ENCODE measurements at regions not wholly inside any gene's neighbourhood (a gene's known extent, or its start where the extent isn't known, plus 50 kb on each side); places are given as distances from the start of the nearest gene placed in this dataset.

DNA sequence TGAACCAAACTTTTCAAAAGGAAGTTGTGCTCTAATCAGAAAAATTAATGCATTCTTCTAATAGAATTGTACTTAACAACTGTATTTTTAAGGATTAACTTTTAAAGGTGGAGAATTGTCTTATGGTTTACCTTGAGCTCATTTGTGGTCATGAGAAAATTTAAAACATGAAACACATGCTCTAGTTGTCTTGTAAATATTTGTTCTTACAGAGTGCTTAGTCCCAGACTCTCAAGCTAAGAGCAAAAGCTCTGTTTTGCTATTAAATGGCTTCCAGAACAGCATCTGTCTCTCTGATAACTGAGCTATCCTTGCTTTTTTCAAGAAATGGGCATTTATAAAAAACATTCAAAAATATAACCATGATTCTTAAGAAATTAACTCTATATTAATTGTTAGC, 512.2 kb upstream of the SYNCRIP start:
- H3K4me1 ChIP-seq (ENCODE audit: control insufficient read depth in 2 of 3, insufficient read depth in 2 of 3, low read depth in 1 of 3, low read length in 3 of 3): no peaks in the 10 kb centered on the region
- no peak for FAIRE-seq
- no peaks in the 10 kb centered on the region for H3K27me3 ChIP-seq (ENCODE audit: control insufficient read depth, insufficient read depth, low read length)
- no peak overlapping the region for H3K4me3 ChIP-seq (ENCODE audit: low read length in 3 of 3)
- H3K9ac ChIP-seq (ENCODE audit: low read length in 3 of 3): no peak overlapping the region
- H3K9me3 ChIP-seq (ENCODE audit: control insufficient read depth in 2 of 3, insufficient read depth in 1 of 3, low read length in 3 of 3): no peaks in the 10 kb centered on the region
- no peaks in the 10 kb centered on the region for H3K36me3 ChIP-seq (ENCODE audit: control insufficient read depth in 2 of 3, insufficient read depth in 3 of 3, low read length in 3 of 3)
- TF ChIP-seq, protein P1, sequence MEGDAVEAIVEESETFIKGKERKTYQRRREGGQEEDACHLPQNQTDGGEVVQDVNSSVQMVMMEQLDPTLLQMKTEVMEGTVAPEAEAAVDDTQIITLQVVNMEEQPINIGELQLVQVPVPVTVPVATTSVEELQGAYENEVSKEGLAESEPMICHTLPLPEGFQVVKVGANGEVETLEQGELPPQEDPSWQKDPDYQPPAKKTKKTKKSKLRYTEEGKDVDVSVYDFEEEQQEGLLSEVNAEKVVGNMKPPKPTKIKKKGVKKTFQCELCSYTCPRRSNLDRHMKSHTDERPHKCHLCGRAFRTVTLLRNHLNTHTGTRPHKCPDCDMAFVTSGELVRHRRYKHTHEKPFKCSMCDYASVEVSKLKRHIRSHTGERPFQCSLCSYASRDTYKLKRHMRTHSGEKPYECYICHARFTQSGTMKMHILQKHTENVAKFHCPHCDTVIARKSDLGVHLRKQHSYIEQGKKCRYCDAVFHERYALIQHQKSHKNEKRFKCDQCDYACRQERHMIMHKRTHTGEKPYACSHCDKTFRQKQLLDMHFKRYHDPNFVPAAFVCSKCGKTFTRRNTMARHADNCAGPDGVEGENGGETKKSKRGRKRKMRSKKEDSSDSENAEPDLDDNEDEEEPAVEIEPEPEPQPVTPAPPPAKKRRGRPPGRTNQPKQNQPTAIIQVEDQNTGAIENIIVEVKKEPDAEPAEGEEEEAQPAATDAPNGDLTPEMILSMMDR (IDR thresholded peaks at IDR 0.05; ENCODE audit: borderline replicate concordance, extremely low read depth, insufficient read depth): no peak
- H3K27ac ChIP-seq (ENCODE audit: low read depth in 2 of 2, low read length in 2 of 2): no peak overlapping the region
- intact Hi-C loops (cut with DNase I): no loop called here
- no peak for DNase-seq

DNA sequence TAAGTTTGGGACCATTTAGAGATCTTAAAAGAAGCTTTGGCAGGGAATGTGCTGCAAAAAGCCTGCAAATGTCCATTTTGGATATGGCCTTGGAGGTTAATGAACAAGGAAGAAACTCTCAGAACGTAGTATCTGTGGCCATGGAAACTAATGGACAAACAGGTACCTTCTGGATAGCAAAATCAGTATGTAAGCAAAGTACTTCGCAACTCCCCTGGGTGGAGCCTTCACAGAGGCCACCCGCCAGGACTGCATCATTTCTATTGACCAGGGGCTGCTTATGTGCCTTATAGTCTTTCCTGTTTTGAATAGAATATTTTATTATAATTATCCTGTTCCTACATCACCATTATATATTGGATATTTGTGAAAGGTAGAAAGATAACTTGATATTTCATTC, 510.8 kb upstream of the SYNCRIP start:
- Histone ChIP-seq H3K9me3 (ENCODE audit: control insufficient read depth in 2 of 3, insufficient read depth in 1 of 3, low read length in 3 of 3) (no peaks in the 10 kb centered on the region), H3K27me3 (ENCODE audit: control insufficient read depth, insufficient read depth, low read length) (no peaks in the 10 kb centered on the region), H3K9ac (ENCODE audit: low read length in 3 of 3) (no peak overlapping the region), H3K36me3 (ENCODE audit: control insufficient read depth in 2 of 3, insufficient read depth in 3 of 3, low read length in 3 of 3) (no peaks in the 10 kb centered on the region), H3K4me3 (ENCODE audit: low read length in 3 of 3) (no peak overlapping the region), H3K4me1 (ENCODE audit: control insufficient read depth in 2 of 3, insufficient read depth in 2 of 3, low read depth in 1 of 3, low read length in 3 of 3) (no peaks in the 10 kb centered on the region), H3K27ac (ENCODE audit: low read depth in 2 of 2, low read length in 2 of 2) (no peak overlapping the region)
- intact Hi-C loops (cut with DNase I): no loop called here
- DNase-seq (peak in 1 of 5 donors; percentile 4), FAIRE-seq (no peak)
- TF ChIP-seq, protein P1 (IDR thresholded peaks at IDR 0.05; ENCODE audit: borderline replicate concordance, extremely low read depth, insufficient read depth): no peak

DNA sequence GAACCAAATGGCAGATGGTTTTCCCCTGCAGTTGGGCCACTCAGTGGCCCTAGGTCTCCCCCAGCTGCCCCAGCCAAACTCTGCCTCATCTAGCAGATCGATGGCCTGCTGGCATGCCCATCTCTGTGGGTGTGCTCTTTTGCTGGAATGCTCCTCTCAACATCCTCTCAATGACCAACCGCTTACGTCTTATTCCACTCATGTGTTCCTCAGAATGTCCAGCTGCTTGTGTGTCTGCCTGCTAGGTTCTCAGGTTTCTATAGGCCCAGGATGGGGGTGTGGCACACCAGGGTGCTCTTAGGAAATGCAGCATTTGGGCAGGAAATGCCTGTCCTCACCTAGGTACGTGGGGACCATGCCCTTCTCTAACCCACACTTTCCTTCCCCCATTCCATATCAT, 509.9 kb upstream of the SYNCRIP start:
- FAIRE-seq (no peak), DNase-seq (no peak)
- TF ChIP-seq, protein P1 (IDR thresholded peaks at IDR 0.05; ENCODE audit: borderline replicate concordance, extremely low read depth, insufficient read depth): no peak
- no peaks in the 10 kb centered on the region for H3K9me3 ChIP-seq (ENCODE audit: control insufficient read depth in 2 of 3, insufficient read depth in 1 of 3, low read length in 3 of 3)
- H3K4me3 ChIP-seq (ENCODE audit: low read length in 3 of 3): no peak overlapping the region
- H3K4me1 ChIP-seq (ENCODE audit: control insufficient read depth in 2 of 3, insufficient read depth in 2 of 3, low read depth in 1 of 3, low read length in 3 of 3): no peaks in the 10 kb centered on the region
- intact Hi-C loops (cut with DNase I): no loop called here
- H3K36me3 ChIP-seq (ENCODE audit: control insufficient read depth in 2 of 3, insufficient read depth in 3 of 3, low read length in 3 of 3): no peaks in the 10 kb centered on the region
- H3K9ac ChIP-seq (ENCODE audit: low read length in 3 of 3): no peak overlapping the region
- H3K27me3 ChIP-seq (ENCODE audit: control insufficient read depth, insufficient read depth, low read length): no peaks in the 10 kb centered on the region
- H3K27ac ChIP-seq (ENCODE audit: low read depth in 2 of 2, low read length in 2 of 2): no peak overlapping the region

DNA sequence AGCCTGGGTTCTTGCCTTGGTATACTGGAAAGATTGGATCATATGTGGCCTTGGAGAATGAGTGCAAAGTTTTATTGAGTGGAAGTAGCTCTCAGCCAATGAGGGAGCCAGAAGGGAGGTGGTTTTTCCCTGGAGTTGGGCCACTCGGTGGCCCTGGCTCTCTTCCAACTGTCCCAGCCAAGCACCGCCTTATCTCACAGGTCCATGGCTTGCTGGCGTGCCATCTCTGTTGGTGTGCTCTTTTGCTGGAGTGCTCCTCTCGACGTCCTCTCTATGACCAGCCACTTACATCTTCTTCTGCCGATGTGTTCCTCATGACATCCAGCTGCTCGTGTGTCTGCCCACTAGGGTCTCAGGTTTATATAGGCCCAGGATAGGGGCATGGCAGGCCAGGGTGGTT, 505.9 kb upstream of the SYNCRIP start:
- Histone ChIP-seq H3K27me3 (ENCODE audit: control insufficient read depth, insufficient read depth, low read length) (no peaks in the 10 kb centered on the region), H3K9me3 (ENCODE audit: control insufficient read depth in 2 of 3, insufficient read depth in 1 of 3, low read length in 3 of 3) (peaks cover 0 to 4% (median 0%) of the 10 kb centered on the region in 3 donors), H3K4me1 (ENCODE audit: control insufficient read depth in 2 of 3, insufficient read depth in 2 of 3, low read depth in 1 of 3, low read length in 3 of 3) (no peaks in the 10 kb centered on the region), H3K4me3 (ENCODE audit: low read length in 3 of 3) (no peak overlapping the region), H3K9ac (ENCODE audit: low read length in 3 of 3) (no peak overlapping the region), H3K36me3 (ENCODE audit: control insufficient read depth in 2 of 3, insufficient read depth in 3 of 3, low read length in 3 of 3) (no peaks in the 10 kb centered on the region), H3K27ac (ENCODE audit: low read depth in 2 of 2, low read length in 2 of 2) (no peak overlapping the region)
- intact Hi-C loops (cut with DNase I): no loop called here
- TF ChIP-seq, protein P1 (IDR thresholded peaks at IDR 0.05; ENCODE audit: borderline replicate concordance, extremely low read depth, insufficient read depth): no peak
- DNase-seq: no peak
- no peak for FAIRE-seq

Measured in kidney (tissue), 13 donors.